ENCODE measurements at regions not wholly inside any gene's neighbourhood (a gene's known extent, or its start where the extent isn't known, plus 50 kb on each side); places are given as distances from the start of the nearest gene placed in this dataset.
"Not testable (repeated sequence)": the region's sequence is repeated elsewhere in the genome, so short reads cannot be mapped to it uniquely, and the experiment has no call there.

GRCh38 chr1:31485166-31485565, 72.2 kb downstream of the SERINC2 start:
- no peak for DNase-seq (ENCODE audit: extremely low read depth, insufficient read length)
- Histone ChIP-seq H3K36me3 (ENCODE audit: control insufficient read depth, insufficient read depth, low read length) (no peaks in the 10 kb centered on the region), H3K27me3 (replicated peaks; ENCODE audit: control insufficient read depth, insufficient read depth, low read length) (no peaks in the 10 kb centered on the region), H3K4me3 (replicated peaks; ENCODE audit: low read depth, low read length) (no peak overlapping the region)
- TF ChIP-seq CTCF (IDR thresholded peaks at IDR 0.05; ENCODE audit: insufficient read depth, low read length, poor library complexity, severe bottlenecking), result no peak

GRCh38 chr1:31487143-31487542, 74.1 kb downstream of the SERINC2 start:
- Histone ChIP-seq H3K4me3 (replicated peaks; ENCODE audit: low read depth, low read length) (no peak overlapping the region), H3K36me3 (ENCODE audit: control insufficient read depth, insufficient read depth, low read length) (no peaks in the 10 kb centered on the region), H3K27me3 (replicated peaks; ENCODE audit: control insufficient read depth, insufficient read depth, low read length) (no peaks in the 10 kb centered on the region)
- no peak for DNase-seq (ENCODE audit: extremely low read depth, insufficient read length)
- TF ChIP-seq CTCF (IDR thresholded peaks at IDR 0.05; ENCODE audit: insufficient read depth, low read length, poor library complexity, severe bottlenecking), result no peak

- TF ChIP-seq CTCF (IDR thresholded peaks at IDR 0.05; ENCODE audit: insufficient read depth, low read length, poor library complexity, severe bottlenecking), result no peak
- no peak for DNase-seq (ENCODE audit: extremely low read depth, insufficient read length)
- Histone ChIP-seq H3K36me3 (ENCODE audit: control insufficient read depth, insufficient read depth, low read length) (no peaks in the 10 kb centered on the region), H3K27me3 (replicated peaks; ENCODE audit: control insufficient read depth, insufficient read depth, low read length) (no peaks in the 10 kb centered on the region), H3K4me3 (replicated peaks; ENCODE audit: low read depth, low read length) (no peak overlapping the region)
These were observed 74.8 kb downstream of the SERINC2 start for GRCh38 chr1:31487721-31488293.

GRCh38 chr1:31488528-31488927, 75.5 kb downstream of the SERINC2 start:
- no peak for TF ChIP-seq CTCF (IDR thresholded peaks at IDR 0.05; ENCODE audit: insufficient read depth, low read length, poor library complexity, severe bottlenecking)
- Histone ChIP-seq H3K27me3 (replicated peaks; ENCODE audit: control insufficient read depth, insufficient read depth, low read length) (no peaks in the 10 kb centered on the region), H3K4me3 (replicated peaks; ENCODE audit: low read depth, low read length) (no peak overlapping the region), H3K36me3 (ENCODE audit: control insufficient read depth, insufficient read depth, low read length) (no peaks in the 10 kb centered on the region)
- no peak for DNase-seq (ENCODE audit: extremely low read depth, insufficient read length)

GRCh38 chr1:31489575-31489974, 76.6 kb downstream of the SERINC2 start:
- H3K36me3 ChIP-seq (ENCODE audit: control insufficient read depth, insufficient read depth, low read length); DNase-seq (ENCODE audit: extremely low read depth, insufficient read length); H3K4me3 ChIP-seq (replicated peaks; ENCODE audit: low read depth, low read length); H3K27me3 ChIP-seq (replicated peaks; ENCODE audit: control insufficient read depth, insufficient read depth, low read length): not testable (repeated sequence)

- not testable (repeated sequence) for H3K27me3 ChIP-seq (replicated peaks; ENCODE audit: control insufficient read depth, insufficient read depth, low read length); H3K4me3 ChIP-seq (replicated peaks; ENCODE audit: low read depth, low read length); DNase-seq (ENCODE audit: extremely low read depth, insufficient read length); H3K36me3 ChIP-seq (ENCODE audit: control insufficient read depth, insufficient read depth, low read length)
These were observed 77.6 kb downstream of the SERINC2 start for GRCh38 chr1:31490596-31490995.

GRCh38 chr1:31495351-31495750, 81.0 kb upstream of the TINAGL1 start:
- DNase-seq (ENCODE audit: extremely low read depth, insufficient read length); H3K27me3 ChIP-seq (replicated peaks; ENCODE audit: control insufficient read depth, insufficient read depth, low read length); H3K36me3 ChIP-seq (ENCODE audit: control insufficient read depth, insufficient read depth, low read length); H3K4me3 ChIP-seq (replicated peaks; ENCODE audit: low read depth, low read length): not testable (repeated sequence)

- DNase-seq (ENCODE audit: extremely low read depth, insufficient read length); H3K36me3 ChIP-seq (ENCODE audit: control insufficient read depth, insufficient read depth, low read length); H3K27me3 ChIP-seq (replicated peaks; ENCODE audit: control insufficient read depth, insufficient read depth, low read length); H3K4me3 ChIP-seq (replicated peaks; ENCODE audit: low read depth, low read length): not testable (repeated sequence)
These were observed 80.5 kb upstream of the TINAGL1 start for GRCh38 chr1:31495770-31496169.

Measured in GM06990 (cell line).